ENCODE measurements at regions not wholly inside any gene's neighbourhood (a gene's known extent, or its start where the extent isn't known, plus 50 kb on each side); places are given as distances from the start of the nearest gene placed in this dataset.

DNA sequence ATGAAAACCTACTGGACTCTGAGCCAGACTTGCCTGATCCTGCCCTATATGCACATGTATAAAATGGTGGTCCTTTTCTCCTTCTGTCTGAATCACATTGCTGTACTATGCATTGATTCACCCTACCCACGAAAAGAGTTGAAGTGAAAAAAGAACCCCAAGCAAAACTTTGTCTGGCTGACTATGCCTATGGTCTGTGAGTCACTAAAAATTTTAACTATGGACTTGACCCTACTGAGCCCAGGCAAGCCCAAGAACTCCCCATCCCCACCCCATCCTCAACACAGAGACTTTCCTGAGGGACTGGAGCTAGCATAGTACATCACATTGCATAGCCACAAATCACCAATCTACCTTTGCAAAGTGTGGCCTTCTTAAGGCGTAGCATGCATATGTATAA, 116.6 kb upstream of the TENM3 start:
- H3K27ac ChIP-seq (replicated peaks): no peak overlapping the region
- no peaks in the 10 kb centered on the region for H3K27me3 ChIP-seq (ENCODE audit: insufficient read depth, poor library complexity, severe bottlenecking)
- TF ChIP-seq, protein P1, sequence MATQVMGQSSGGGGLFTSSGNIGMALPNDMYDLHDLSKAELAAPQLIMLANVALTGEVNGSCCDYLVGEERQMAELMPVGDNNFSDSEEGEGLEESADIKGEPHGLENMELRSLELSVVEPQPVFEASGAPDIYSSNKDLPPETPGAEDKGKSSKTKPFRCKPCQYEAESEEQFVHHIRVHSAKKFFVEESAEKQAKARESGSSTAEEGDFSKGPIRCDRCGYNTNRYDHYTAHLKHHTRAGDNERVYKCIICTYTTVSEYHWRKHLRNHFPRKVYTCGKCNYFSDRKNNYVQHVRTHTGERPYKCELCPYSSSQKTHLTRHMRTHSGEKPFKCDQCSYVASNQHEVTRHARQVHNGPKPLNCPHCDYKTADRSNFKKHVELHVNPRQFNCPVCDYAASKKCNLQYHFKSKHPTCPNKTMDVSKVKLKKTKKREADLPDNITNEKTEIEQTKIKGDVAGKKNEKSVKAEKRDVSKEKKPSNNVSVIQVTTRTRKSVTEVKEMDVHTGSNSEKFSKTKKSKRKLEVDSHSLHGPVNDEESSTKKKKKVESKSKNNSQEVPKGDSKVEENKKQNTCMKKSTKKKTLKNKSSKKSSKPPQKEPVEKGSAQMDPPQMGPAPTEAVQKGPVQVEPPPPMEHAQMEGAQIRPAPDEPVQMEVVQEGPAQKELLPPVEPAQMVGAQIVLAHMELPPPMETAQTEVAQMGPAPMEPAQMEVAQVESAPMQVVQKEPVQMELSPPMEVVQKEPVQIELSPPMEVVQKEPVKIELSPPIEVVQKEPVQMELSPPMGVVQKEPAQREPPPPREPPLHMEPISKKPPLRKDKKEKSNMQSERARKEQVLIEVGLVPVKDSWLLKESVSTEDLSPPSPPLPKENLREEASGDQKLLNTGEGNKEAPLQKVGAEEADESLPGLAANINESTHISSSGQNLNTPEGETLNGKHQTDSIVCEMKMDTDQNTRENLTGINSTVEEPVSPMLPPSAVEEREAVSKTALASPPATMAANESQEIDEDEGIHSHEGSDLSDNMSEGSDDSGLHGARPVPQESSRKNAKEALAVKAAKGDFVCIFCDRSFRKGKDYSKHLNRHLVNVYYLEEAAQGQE (IDR thresholded peaks at IDR 0.05; ENCODE audit: insufficient replicate concordance, low read depth): no peak
- no peak for TF ChIP-seq SPI1 (IDR thresholded peaks at IDR 0.05; ENCODE audit: borderline replicate concordance, low read depth)
- TF ChIP-seq, protein P2, sequence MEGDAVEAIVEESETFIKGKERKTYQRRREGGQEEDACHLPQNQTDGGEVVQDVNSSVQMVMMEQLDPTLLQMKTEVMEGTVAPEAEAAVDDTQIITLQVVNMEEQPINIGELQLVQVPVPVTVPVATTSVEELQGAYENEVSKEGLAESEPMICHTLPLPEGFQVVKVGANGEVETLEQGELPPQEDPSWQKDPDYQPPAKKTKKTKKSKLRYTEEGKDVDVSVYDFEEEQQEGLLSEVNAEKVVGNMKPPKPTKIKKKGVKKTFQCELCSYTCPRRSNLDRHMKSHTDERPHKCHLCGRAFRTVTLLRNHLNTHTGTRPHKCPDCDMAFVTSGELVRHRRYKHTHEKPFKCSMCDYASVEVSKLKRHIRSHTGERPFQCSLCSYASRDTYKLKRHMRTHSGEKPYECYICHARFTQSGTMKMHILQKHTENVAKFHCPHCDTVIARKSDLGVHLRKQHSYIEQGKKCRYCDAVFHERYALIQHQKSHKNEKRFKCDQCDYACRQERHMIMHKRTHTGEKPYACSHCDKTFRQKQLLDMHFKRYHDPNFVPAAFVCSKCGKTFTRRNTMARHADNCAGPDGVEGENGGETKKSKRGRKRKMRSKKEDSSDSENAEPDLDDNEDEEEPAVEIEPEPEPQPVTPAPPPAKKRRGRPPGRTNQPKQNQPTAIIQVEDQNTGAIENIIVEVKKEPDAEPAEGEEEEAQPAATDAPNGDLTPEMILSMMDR (IDR thresholded peaks at IDR 0.05; ENCODE audit: insufficient read depth, low read length): no peak
- no peak for TF ChIP-seq POLR2AphosphoS5 (IDR thresholded peaks at IDR 0.05; ENCODE audit: low read depth)
- no peak for TF ChIP-seq GABPA (IDR thresholded peaks at IDR 0.05; ENCODE audit: low read depth)
- no peak for DNase-seq (ENCODE audit: low read depth in 1 of 2, low spot score in 1 of 2)
- H3K4me3 ChIP-seq (replicated peaks; ENCODE audit: insufficient read depth, low read length): no peak overlapping the region

DNA sequence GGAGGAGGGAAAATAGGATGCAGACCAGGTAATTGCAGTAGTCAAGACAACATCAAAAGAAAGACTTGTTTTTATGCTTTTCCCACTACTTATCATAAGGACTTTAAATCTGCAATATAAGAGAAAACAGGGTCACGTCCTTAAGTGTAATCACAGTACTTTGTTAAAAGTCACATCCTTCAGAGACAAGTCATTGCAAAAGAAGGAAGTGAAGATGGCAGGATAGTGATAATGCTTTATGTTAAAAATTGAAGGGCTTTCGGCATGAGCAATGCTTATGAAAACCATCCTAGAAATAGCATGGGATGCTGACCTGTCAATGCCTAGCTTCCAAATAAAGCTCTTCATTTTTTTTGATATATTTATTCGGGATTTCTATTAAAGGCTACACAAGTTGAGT, 110.2 kb upstream of the TENM3 start:
- H3K27me3 ChIP-seq (ENCODE audit: insufficient read depth, poor library complexity, severe bottlenecking): peaks cover 7% of the 10 kb centered on the region
- DNase-seq (ENCODE audit: low read depth in 1 of 2, low spot score in 1 of 2): no peak
- no peak overlapping the region for H3K27ac ChIP-seq (replicated peaks)
- TF ChIP-seq GABPA (IDR thresholded peaks at IDR 0.05; ENCODE audit: low read depth) (no peak), POLR2AphosphoS5 (IDR thresholded peaks at IDR 0.05; ENCODE audit: low read depth) (no peak), SPI1 (IDR thresholded peaks at IDR 0.05; ENCODE audit: borderline replicate concordance, low read depth) (no peak)
- TF ChIP-seq, protein P2 (IDR thresholded peaks at IDR 0.05; ENCODE audit: insufficient read depth, low read length): no peak
- TF ChIP-seq, protein P1 (IDR thresholded peaks at IDR 0.05; ENCODE audit: insufficient replicate concordance, low read depth): no peak
- no peak overlapping the region for H3K4me3 ChIP-seq (replicated peaks; ENCODE audit: insufficient read depth, low read length)

GRCh38 chr4:182134261-182134660, 108.9 kb upstream of the TENM3 start:
- Histone ChIP-seq H3K27me3 (ENCODE audit: insufficient read depth, poor library complexity, severe bottlenecking) (peaks cover 7% of the 10 kb centered on the region), H3K27ac (replicated peaks) (no peak overlapping the region), H3K4me3 (replicated peaks; ENCODE audit: insufficient read depth, low read length) (no peak overlapping the region)
- DNase-seq (ENCODE audit: low read depth in 1 of 2, low spot score in 1 of 2): no peak
- TF ChIP-seq SPI1 (IDR thresholded peaks at IDR 0.05; ENCODE audit: borderline replicate concordance, low read depth) (no peak), POLR2AphosphoS5 (IDR thresholded peaks at IDR 0.05; ENCODE audit: low read depth) (no peak), GABPA (IDR thresholded peaks at IDR 0.05; ENCODE audit: low read depth) (no peak)
- TF ChIP-seq, protein P1 (IDR thresholded peaks at IDR 0.05; ENCODE audit: insufficient replicate concordance, low read depth): no peak
- TF ChIP-seq, protein P2 (IDR thresholded peaks at IDR 0.05; ENCODE audit: insufficient read depth, low read length): no peak

All from HL-60 (cell line).